ENCODE measurements at regions not wholly inside any gene's neighbourhood (a gene's known extent, or its start where the extent isn't known, plus 50 kb on each side); places are given as distances from the start of the nearest gene placed in this dataset.
"Not testable (repeated sequence)": the region's sequence is repeated elsewhere in the genome, so short reads cannot be mapped to it uniquely, and the experiment has no call there.

- Histone ChIP-seq H3K36me3 (ENCODE audit: control insufficient read depth in 2 of 2, insufficient read depth in 2 of 2, low read length in 1 of 2) (no peaks in the 10 kb centered on the region), H3K27ac (ENCODE audit: low read depth in 1 of 2, low read length in 1 of 2) (no peak overlapping the region), H3K4me3 (ENCODE audit: low read length in 2 of 2) (no peak overlapping the region), H3K4me1 (ENCODE audit: control insufficient read depth in 2 of 2, insufficient read depth in 2 of 2, low read length in 2 of 2) (no peaks in the 10 kb centered on the region), H3K9me3 (ENCODE audit: control insufficient read depth in 2 of 2, insufficient read depth in 1 of 2, low read length in 1 of 2) (peaks cover 33 to 100% of the 10 kb centered on the region in 2 donors), H3K27me3 (ENCODE audit: control insufficient read depth in 2 of 2, insufficient read depth in 1 of 2, low read length in 1 of 2) (no peaks in the 10 kb centered on the region)
- WGBS: 81% methylated on average over 30 of the region's 30 CpGs
- DNase-seq (ENCODE audit: low read depth in 6 of 9, low spot score in 9 of 9): no peak
Observed at GRCh38 chr12:34302131-34302885, 280.0 kb downstream of the ALG10 start.

GRCh38 chr12:34303091-34303870 lies 281.0 kb downstream of the ALG10 start:
- Histone ChIP-seq H3K36me3 (ENCODE audit: control insufficient read depth in 2 of 2, insufficient read depth in 2 of 2, low read length in 1 of 2) (no peaks in the 10 kb centered on the region), H3K27ac (ENCODE audit: low read depth in 1 of 2, low read length in 1 of 2) (no peak overlapping the region), H3K4me3 (ENCODE audit: low read length in 2 of 2) (no peak overlapping the region), H3K27me3 (ENCODE audit: control insufficient read depth in 2 of 2, insufficient read depth in 1 of 2, low read length in 1 of 2) (no peaks in the 10 kb centered on the region), H3K9me3 (ENCODE audit: control insufficient read depth in 2 of 2, insufficient read depth in 1 of 2, low read length in 1 of 2) (peaks cover 33 to 100% of the 10 kb centered on the region in 2 donors), H3K4me1 (ENCODE audit: control insufficient read depth in 2 of 2, insufficient read depth in 2 of 2, low read length in 2 of 2) (no peaks in the 10 kb centered on the region)
- whole genome bisulfite sequencing: 84% methylated on average over 24 of the region's 24 CpGs
- no peak for DNase-seq (ENCODE audit: low read depth in 6 of 9, low spot score in 9 of 9)

- Histone ChIP-seq H3K36me3 (ENCODE audit: control insufficient read depth in 2 of 2, insufficient read depth in 2 of 2, low read length in 1 of 2) (no peaks in the 10 kb centered on the region), H3K4me3 (ENCODE audit: low read length in 2 of 2) (no peak overlapping the region), H3K27ac (ENCODE audit: low read depth in 1 of 2, low read length in 1 of 2) (no peak overlapping the region), H3K4me1 (ENCODE audit: control insufficient read depth in 2 of 2, insufficient read depth in 2 of 2, low read length in 2 of 2) (no peaks in the 10 kb centered on the region), H3K9me3 (ENCODE audit: control insufficient read depth in 2 of 2, insufficient read depth in 1 of 2, low read length in 1 of 2) (peaks cover 30 to 100% of the 10 kb centered on the region in 2 donors), H3K27me3 (ENCODE audit: control insufficient read depth in 2 of 2, insufficient read depth in 1 of 2, low read length in 1 of 2) (no peaks in the 10 kb centered on the region)
- WGBS: 82% methylated on average over 18 of the region's 18 CpGs
- no peak for DNase-seq (ENCODE audit: low read depth in 6 of 9, low spot score in 9 of 9)
Observed at GRCh38 chr12:34304001-34304400, 281.7 kb downstream of the ALG10 start.

- no peak for DNase-seq (ENCODE audit: low read depth in 6 of 9, low spot score in 9 of 9)
- H3K9me3 ChIP-seq (ENCODE audit: control insufficient read depth in 2 of 2, insufficient read depth in 1 of 2, low read length in 1 of 2): peaks cover 27 to 100% of the 10 kb centered on the region in 2 donors
- H3K36me3 ChIP-seq (ENCODE audit: control insufficient read depth in 2 of 2, insufficient read depth in 2 of 2, low read length in 1 of 2): no peaks in the 10 kb centered on the region
- 89% methylated on average over 13 of the region's 13 CpGs for WGBS
- H3K27me3 ChIP-seq (ENCODE audit: control insufficient read depth in 2 of 2, insufficient read depth in 1 of 2, low read length in 1 of 2): no peaks in the 10 kb centered on the region
- H3K4me1 ChIP-seq (ENCODE audit: control insufficient read depth in 2 of 2, insufficient read depth in 2 of 2, low read length in 2 of 2): no peaks in the 10 kb centered on the region
- no peak overlapping the region for H3K4me3 ChIP-seq (ENCODE audit: low read length in 2 of 2)
- H3K27ac ChIP-seq (ENCODE audit: low read depth in 1 of 2, low read length in 1 of 2): no peak overlapping the region
Observed at GRCh38 chr12:34304546-34304945, 282.2 kb downstream of the ALG10 start.

- WGBS: 83% methylated on average over 21 of the region's 21 CpGs
- Histone ChIP-seq H3K4me3 (ENCODE audit: low read length in 2 of 2) (no peak overlapping the region), H3K27ac (ENCODE audit: low read depth in 1 of 2, low read length in 1 of 2) (no peak overlapping the region), H3K9me3 (ENCODE audit: control insufficient read depth in 2 of 2, insufficient read depth in 1 of 2, low read length in 1 of 2) (peaks cover 27 to 94% of the 10 kb centered on the region in 2 donors), H3K27me3 (ENCODE audit: control insufficient read depth in 2 of 2, insufficient read depth in 1 of 2, low read length in 1 of 2) (no peaks in the 10 kb centered on the region), H3K36me3 (ENCODE audit: control insufficient read depth in 2 of 2, insufficient read depth in 2 of 2, low read length in 1 of 2) (no peaks in the 10 kb centered on the region), H3K4me1 (ENCODE audit: control insufficient read depth in 2 of 2, insufficient read depth in 2 of 2, low read length in 2 of 2) (no peaks in the 10 kb centered on the region)
- DNase-seq (ENCODE audit: low read depth in 6 of 9, low spot score in 9 of 9): no peak
Observed at GRCh38 chr12:34305176-34305575, 282.9 kb downstream of the ALG10 start.

- Histone ChIP-seq H3K27ac (ENCODE audit: low read depth in 1 of 2, low read length in 1 of 2) (no peak overlapping the region), H3K4me1 (ENCODE audit: control insufficient read depth in 2 of 2, insufficient read depth in 2 of 2, low read length in 2 of 2) (no peaks in the 10 kb centered on the region), H3K9me3 (ENCODE audit: control insufficient read depth in 2 of 2, insufficient read depth in 1 of 2, low read length in 1 of 2) (peaks cover 24 to 89% of the 10 kb centered on the region in 2 donors), H3K4me3 (ENCODE audit: low read length in 2 of 2) (no peak overlapping the region), H3K27me3 (ENCODE audit: control insufficient read depth in 2 of 2, insufficient read depth in 1 of 2, low read length in 1 of 2) (no peaks in the 10 kb centered on the region), H3K36me3 (ENCODE audit: control insufficient read depth in 2 of 2, insufficient read depth in 2 of 2, low read length in 1 of 2) (no peaks in the 10 kb centered on the region)
- 82% methylated on average over 21 of the region's 21 CpGs for WGBS
- no peak for DNase-seq (ENCODE audit: low read depth in 6 of 9, low spot score in 9 of 9)
Observed at GRCh38 chr12:34306133-34306830, 284.0 kb downstream of the ALG10 start.

GRCh38 chr12:34309806-34310804 lies 287.8 kb downstream of the ALG10 start:
- 86% methylated on average over 32 of the region's 32 CpGs for WGBS

GRCh38 chr12:34311337-34311736 lies 289.0 kb downstream of the ALG10 start:
- no peak for DNase-seq (ENCODE audit: low read depth in 6 of 9, low spot score in 9 of 9)
- no peaks in the 10 kb centered on the region for H3K36me3 ChIP-seq (ENCODE audit: control insufficient read depth in 2 of 2, insufficient read depth in 2 of 2, low read length in 1 of 2)
- H3K9me3 ChIP-seq (ENCODE audit: control insufficient read depth in 2 of 2, insufficient read depth in 1 of 2, low read length in 1 of 2): peaks cover 17 to 89% of the 10 kb centered on the region in 2 donors
- H3K27me3 ChIP-seq (ENCODE audit: control insufficient read depth in 2 of 2, insufficient read depth in 1 of 2, low read length in 1 of 2): no peaks in the 10 kb centered on the region
- no peak overlapping the region for H3K27ac ChIP-seq (ENCODE audit: low read depth in 1 of 2, low read length in 1 of 2)
- no peaks in the 10 kb centered on the region for H3K4me1 ChIP-seq (ENCODE audit: control insufficient read depth in 2 of 2, insufficient read depth in 2 of 2, low read length in 2 of 2)
- 80% methylated on average over 9 of the region's 9 CpGs for WGBS
- no peak overlapping the region for H3K4me3 ChIP-seq (ENCODE audit: low read length in 2 of 2)

More at GRCh38 chr12:34309806-34310804, 287.8 kb downstream of the ALG10 start:
- H3K27me3 ChIP-seq (ENCODE audit: control insufficient read depth in 2 of 2, insufficient read depth in 1 of 2, low read length in 1 of 2); H3K27ac ChIP-seq (ENCODE audit: low read depth in 1 of 2, low read length in 1 of 2); H3K4me1 ChIP-seq (ENCODE audit: control insufficient read depth in 2 of 2, insufficient read depth in 2 of 2, low read length in 2 of 2); H3K4me3 ChIP-seq (ENCODE audit: low read length in 2 of 2); H3K36me3 ChIP-seq (ENCODE audit: control insufficient read depth in 2 of 2, insufficient read depth in 2 of 2, low read length in 1 of 2); DNase-seq (ENCODE audit: low read depth in 6 of 9, low spot score in 9 of 9): not testable (repeated sequence)
- H3K9me3 ChIP-seq (ENCODE audit: control insufficient read depth in 2 of 2, insufficient read depth in 1 of 2, low read length in 1 of 2): peaks cover 15 to 89% of the 10 kb centered on the region in 2 donors
